Mesothelial cell of epicardium (in vitro differentiated cells): ENCODE measurements at regions not wholly inside any gene's neighbourhood (a gene's known extent, or its start where the extent isn't known, plus 50 kb on each side); places are given as distances from the start of the nearest gene placed in this dataset.

Experiments used
- DNase-seq, 2 experiments: peaks; one replicate each; pipeline ENCODE4 v3.0.0; 2021; ENCODE audit warnings: low spot score in 2 of 2; ENCODE audit not compliant: unreplicated experiment in 2 of 2
- H3K27ac Mint-ChIP-seq: 2 replicates; pipeline ENCODE4 v1.8.0; 2021; ENCODE audit warnings: mixed read lengths
- H3K27me3 Mint-ChIP-seq: 2 replicates; pipeline ENCODE4 v1.8.0; 2021; ENCODE audit warnings: low read depth, mixed read lengths
- H3K36me3 Mint-ChIP-seq: 2 replicates; pipeline ENCODE4 v1.8.0; 2021; ENCODE audit warnings: mixed read lengths
- H3K4me1 Mint-ChIP-seq: 2 replicates; pipeline ENCODE4 v1.8.0; 2021; ENCODE audit warnings: mixed read lengths
- H3K4me3 Mint-ChIP-seq: 2 replicates; pipeline ENCODE4 v1.8.0; 2021; ENCODE audit warnings: mild to moderate bottlenecking, moderate library complexity, mixed read lengths
- H3K9me3 Mint-ChIP-seq: 2 replicates; pipeline ENCODE4 v1.8.0; 2021; ENCODE audit warnings: mixed read lengths
- CTCF ChIP-seq: fragments of 200-600 bp; sonication (generic); IDR thresholded peaks from one replicate; pipeline ENCODE4 v1.5.0; 2021; ENCODE audit warnings: antibody characterized with exemption; ENCODE audit not compliant: unreplicated experiment

GRCh38 chr3:177823701-177824189, 626.5 kb upstream of the TBL1XR1 start:
- no peaks in the 10 kb centered on the region for H3K36me3 Mint-ChIP-seq
- peak overlapping the region; percentile 90 for H3K27ac Mint-ChIP-seq

GRCh38 chr3:177824190-177824786, 627.0 kb upstream of the TBL1XR1 start:
- H3K27ac Mint-ChIP-seq, result peak overlapping the region; percentile 90
- peaks cover 41% of the 10 kb centered on the region for H3K4me1 Mint-ChIP-seq
- no peaks in the 10 kb centered on the region for H3K9me3 Mint-ChIP-seq
- no peaks in the 10 kb centered on the region for H3K36me3 Mint-ChIP-seq
- no peaks in the 10 kb centered on the region for H3K27me3 Mint-ChIP-seq
- H3K4me3 Mint-ChIP-seq, result no peak overlapping the region
- TF ChIP-seq CTCF, result no peak
- DNase-seq, result no peak

More at GRCh38 chr3:177823701-177824189, 626.5 kb upstream of the TBL1XR1 start:
- H3K9me3 Mint-ChIP-seq, result no peaks in the 10 kb centered on the region
- no peak for DNase-seq
- no peak overlapping the region for H3K4me3 Mint-ChIP-seq
- peaks cover 41% of the 10 kb centered on the region for H3K4me1 Mint-ChIP-seq
- no peaks in the 10 kb centered on the region for H3K27me3 Mint-ChIP-seq
- no peak for TF ChIP-seq CTCF

- Mint-ChIP-seq H3K36me3 (no peaks in the 10 kb centered on the region), H3K9me3 (no peaks in the 10 kb centered on the region), H3K27ac (peak overlapping the region; percentile 90), H3K4me3 (no peak overlapping the region), H3K4me1 (peaks cover 41% of the 10 kb centered on the region), H3K27me3 (no peaks in the 10 kb centered on the region)
- no peak for DNase-seq
- TF ChIP-seq CTCF, result no peak
Measured at GRCh38 chr3:177824841-177825240, 627.6 kb upstream of the TBL1XR1 start.

- Mint-ChIP-seq H3K27ac (no peak overlapping the region), H3K4me3 (no peak overlapping the region), H3K36me3 (no peaks in the 10 kb centered on the region), H3K27me3 (no peaks in the 10 kb centered on the region), H3K4me1 (peaks cover 45% of the 10 kb centered on the region), H3K9me3 (no peaks in the 10 kb centered on the region)
- TF ChIP-seq CTCF, result no peak
- no peak for DNase-seq
Measured at GRCh38 chr3:177826253-177826652, 629.0 kb upstream of the TBL1XR1 start.

GRCh38 chr3:177827511-177828207, 630.4 kb upstream of the TBL1XR1 start:
- DNase-seq, result no peak
- H3K27ac Mint-ChIP-seq, result peak overlapping the region; percentile 21
- no peaks in the 10 kb centered on the region for H3K36me3 Mint-ChIP-seq
- H3K27me3 Mint-ChIP-seq, result no peaks in the 10 kb centered on the region
- peaks cover 42% of the 10 kb centered on the region for H3K4me1 Mint-ChIP-seq
- TF ChIP-seq CTCF, result no peak
- H3K9me3 Mint-ChIP-seq, result no peaks in the 10 kb centered on the region
- H3K4me3 Mint-ChIP-seq, result no peak overlapping the region
